A549 (cell line): ENCODE measurements at regions not wholly inside any gene's neighbourhood (a gene's known extent, or its start where the extent isn't known, plus 50 kb on each side); places are given as distances from the start of the nearest gene placed in this dataset.

ENCODE experiments used
- CHD4 ChIP-seq: fragments of 200-600 bp; sonication (generic); IDR thresholded peaks from 2 replicates; pipeline ENCODE4 v1.6.1; 2016; ENCODE audit warnings: antibody characterized with exemption, mild to moderate bottlenecking, borderline replicate concordance
- EP300 ChIP-seq, 2 experiments: fragments of >200 bp; sonication (Bioruptor Twin); formaldehyde crosslinking; IDR thresholded peaks; 2 replicates in 1 of 2; 3 replicates in 1 of 2; pipeline ENCODE4 v1.6.1; 2016 to 2017
- HDAC2 ChIP-seq: fragments of 200-600 bp; sonication (generic); IDR thresholded peaks from 2 replicates; pipeline ENCODE4 v1.6.1; 2016
- MAFK ChIP-seq: fragments of 450-650 bp; IDR thresholded peaks from 2 replicates; pipeline ENCODE4 v1.6.1; 2014; ENCODE audit not compliant: partially characterized antibody
- MYC ChIP-seq: IDR thresholded peaks from 2 replicates; pipeline ENCODE4 v1.6.1; 2012; ENCODE audit warnings: mild to moderate bottlenecking, inconsistent platforms, low read length, improper control_type of control experiment, borderline replicate concordance
- POLR2A ChIP-seq: IDR thresholded peaks from 2 replicates; pipeline ENCODE4 v1.6.1; 2012; ENCODE audit warnings: mild to moderate bottlenecking, low read length
- POLR2AphosphoS2 ChIP-seq: conservative IDR thresholded peaks from 2 replicates; pipeline ENCODE4 v1.6.1; 2012; ENCODE audit warnings: low read length, improper control_type of control experiment, inconsistent platforms
- RAD21 ChIP-seq, 2 experiments: fragments of >200 bp in 1 of 2; sonication (Bioruptor Twin) in 1 of 2; formaldehyde crosslinking in 1 of 2; IDR thresholded peaks in 1 of 2; conservative IDR thresholded peaks in 1 of 2; 2 replicates in 1 of 2; 3 replicates in 1 of 2; pipeline ENCODE4 v1.6.1; 2012 to 2018; ENCODE audit warnings: inconsistent platforms in 1 of 2
- RARB ChIP-seq: fragments of 250-450 bp; sonication (Bioruptor Pico); IDR thresholded peaks from 2 replicates; pipeline ENCODE4 v1.8.0; 2021; ENCODE audit warnings: mild to moderate bottlenecking, moderate library complexity
- RCOR1 ChIP-seq: fragments of 150-350 bp; IDR thresholded peaks from 2 replicates; pipeline ENCODE4 v1.6.1; 2014; ENCODE audit warnings: antibody characterized with exemption, low read length, low read depth
- RFX5 ChIP-seq: fragments of 450-650 bp; IDR thresholded peaks from 2 replicates; pipeline ENCODE4 v1.7.1; 2014; ENCODE audit warnings: antibody characterized with exemption, mild to moderate bottlenecking, moderate library complexity
- SREBF2 ChIP-seq: fragments of 450-650 bp; IDR thresholded peaks from 2 replicates; pipeline ENCODE4 v1.6.1; 2014; ENCODE audit warnings: mild to moderate bottlenecking, moderate library complexity
- TF ChIP-seq, protein P1 (sequence below): fragments of >200 bp; sonication (Bioruptor Twin); formaldehyde crosslinking; IDR thresholded peaks from 3 replicates; pipeline ENCODE4 v1.5.1; 2016
- TF ChIP-seq, protein P2 (sequence below): IDR thresholded peaks from 2 replicates; pipeline ENCODE4 v1.6.1; 2012

DNA sequence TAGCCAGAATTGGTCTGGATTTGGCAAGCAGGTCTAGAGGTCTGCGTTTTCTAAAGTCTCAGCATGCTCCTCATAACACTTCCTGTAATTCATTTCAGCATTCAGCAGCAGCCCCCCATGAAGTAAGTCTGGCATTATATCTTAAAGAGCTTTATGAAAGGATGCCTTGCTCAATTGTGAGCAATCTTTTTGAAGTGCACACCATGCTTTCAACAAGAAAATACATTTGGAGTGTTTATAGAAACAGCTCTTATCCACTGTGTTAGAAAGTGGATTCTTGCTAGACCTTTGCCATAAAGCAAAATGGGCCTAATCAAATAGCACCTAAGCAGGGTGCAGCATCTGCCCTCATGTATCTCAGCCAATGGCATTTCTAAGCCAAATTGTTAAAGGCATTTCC is 378.0 kb upstream of the AKR1E2 start:
- TF ChIP-seq EP300 (IDR thresholded peaks at IDR 0.05) (no peak), RARB (no peak), MYC (no peak), RCOR1 (no peak), HDAC2 (no peak), POLR2A (no peak), CHD4 (no peak), RAD21 (conservative IDR thresholded peaks at IDR 0.05 in 1 of 2, IDR thresholded peaks at IDR 0.05 in 1 of 2) (no peak), POLR2AphosphoS2 (no peak), RFX5 (no peak), MAFK (no peak), SREBF2 (no peak)
- TF ChIP-seq, protein P1, sequence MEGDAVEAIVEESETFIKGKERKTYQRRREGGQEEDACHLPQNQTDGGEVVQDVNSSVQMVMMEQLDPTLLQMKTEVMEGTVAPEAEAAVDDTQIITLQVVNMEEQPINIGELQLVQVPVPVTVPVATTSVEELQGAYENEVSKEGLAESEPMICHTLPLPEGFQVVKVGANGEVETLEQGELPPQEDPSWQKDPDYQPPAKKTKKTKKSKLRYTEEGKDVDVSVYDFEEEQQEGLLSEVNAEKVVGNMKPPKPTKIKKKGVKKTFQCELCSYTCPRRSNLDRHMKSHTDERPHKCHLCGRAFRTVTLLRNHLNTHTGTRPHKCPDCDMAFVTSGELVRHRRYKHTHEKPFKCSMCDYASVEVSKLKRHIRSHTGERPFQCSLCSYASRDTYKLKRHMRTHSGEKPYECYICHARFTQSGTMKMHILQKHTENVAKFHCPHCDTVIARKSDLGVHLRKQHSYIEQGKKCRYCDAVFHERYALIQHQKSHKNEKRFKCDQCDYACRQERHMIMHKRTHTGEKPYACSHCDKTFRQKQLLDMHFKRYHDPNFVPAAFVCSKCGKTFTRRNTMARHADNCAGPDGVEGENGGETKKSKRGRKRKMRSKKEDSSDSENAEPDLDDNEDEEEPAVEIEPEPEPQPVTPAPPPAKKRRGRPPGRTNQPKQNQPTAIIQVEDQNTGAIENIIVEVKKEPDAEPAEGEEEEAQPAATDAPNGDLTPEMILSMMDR = no peak
- TF ChIP-seq, protein P2, sequence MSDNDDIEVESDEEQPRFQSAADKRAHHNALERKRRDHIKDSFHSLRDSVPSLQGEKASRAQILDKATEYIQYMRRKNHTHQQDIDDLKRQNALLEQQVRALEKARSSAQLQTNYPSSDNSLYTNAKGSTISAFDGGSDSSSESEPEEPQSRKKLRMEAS = no peak
